ENCODE measurements at regions not wholly inside any gene's neighbourhood (a gene's known extent, or its start where the extent isn't known, plus 50 kb on each side); places are given as distances from the start of the nearest gene placed in this dataset.

GRCh38 chr1:88016947-88017346 is 667.1 kb upstream of the PKN2 start (continued):
- TF ChIP-seq ARID4B (CRISPR knock-in tag; IDR thresholded peaks at IDR 0.05; ENCODE audit: borderline replicate concordance) (no peak), ZNF532 (CRISPR knock-in tag; IDR thresholded peaks at IDR 0.05; ENCODE audit: borderline replicate concordance) (no peak), E2F5 (CRISPR knock-in tag; IDR thresholded peaks at IDR 0.05) (no peak), TEAD4 (CRISPR knock-in tag; IDR thresholded peaks at IDR 0.05) (no peak), ZBTB43 (CRISPR knock-in tag; IDR thresholded peaks at IDR 0.05) (no peak), PREB (CRISPR knock-in tag; IDR thresholded peaks at IDR 0.05; ENCODE audit: borderline replicate concordance) (no peak)

GRCh38 chr1:88021529-88021928 is 662.5 kb upstream of the PKN2 start:
- H3K36me3 Mint-ChIP-seq = peaks cover 12% of the 10 kb centered on the region
- H3K9me3 Mint-ChIP-seq = peaks cover 25% of the 10 kb centered on the region
- H3K4me3 Mint-ChIP-seq = no peak overlapping the region
- DNase-seq (ENCODE audit: low spot score) = no peak
- H3K27ac Mint-ChIP-seq = no peak overlapping the region
- H3K27me3 Mint-ChIP-seq (ENCODE audit: low read depth) = no peaks in the 10 kb centered on the region
- peaks cover 17% of the 10 kb centered on the region for H3K4me1 Mint-ChIP-seq
- POLR2A ChIA-PET = no interaction called here
- no peak for TF ChIP-seq TCF7 (CRISPR knock-in tag; IDR thresholded peaks at IDR 0.05; ENCODE audit: low read depth)
- no peak for TF ChIP-seq ATF6 (CRISPR knock-in tag; IDR thresholded peaks at IDR 0.05)
- no peak for TF ChIP-seq HMGXB4 (CRISPR knock-in tag; IDR thresholded peaks at IDR 0.05)
- TF ChIP-seq PRRX2 (CRISPR knock-in tag; IDR thresholded peaks at IDR 0.05) = no peak
- no peak for TF ChIP-seq ZNF121 (CRISPR knock-in tag; IDR thresholded peaks at IDR 0.05)
- no peak for TF ChIP-seq NFATC4 (CRISPR knock-in tag; IDR thresholded peaks at IDR 0.05)
- CTCF ChIA-PET = no interaction called here
- peak; percentile 73 for ATAC-seq
